GM23338 (cell line): ENCODE measurements at regions not wholly inside any gene's neighbourhood (a gene's known extent, or its start where the extent isn't known, plus 50 kb on each side); places are given as distances from the start of the nearest gene placed in this dataset.
A peak's percentile ranks its signal among the peaks of the same experiment; 100 is the strongest.

Experiments
- ATAC-seq: fragments of 200-7000 bp; cut with Tn5 transposase; 3 replicates; pipeline ENCODE4 v1.9.1; 2020
- DNase-seq: peaks from one replicate; pipeline ENCODE4 v3.0.0-alpha.2; 2015; ENCODE audit warnings: low spot score
- H2AFZ ChIP-seq: fragments of 200-600 bp; sonication (generic); 2 replicates; pipeline ENCODE4 v1.8.0; 2016; ENCODE audit warnings: antibody characterized with exemption, mild to moderate bottlenecking, moderate library complexity
- H3F3A ChIP-seq: fragments of 200-600 bp; sonication (generic); replicated peaks from 2 replicates; pipeline ENCODE4 v1.8.0; 2017; ENCODE audit warnings: antibody characterized with exemption, mixed run types, low read depth
- H3K27ac ChIP-seq: fragments of 200-600 bp; sonication (generic); 2 replicates; pipeline ENCODE4 v1.6.1; 2016; ENCODE audit warnings: low read depth
- H3K27me3 ChIP-seq: fragments of 200-600 bp; sonication (generic); 2 replicates; pipeline ENCODE4 v1.8.0; 2016; ENCODE audit warnings: mild to moderate bottlenecking, mixed run types, moderate library complexity; ENCODE audit not compliant: insufficient read depth
- H3K36me3 ChIP-seq: fragments of 200-600 bp; sonication (generic); 2 replicates; pipeline ENCODE4 v1.8.0; 2016; ENCODE audit warnings: mild to moderate bottlenecking; ENCODE audit not compliant: insufficient read depth
- H3K4me1 ChIP-seq: fragments of 200-600 bp; sonication (generic); 2 replicates; pipeline ENCODE4 v1.8.0; 2016; ENCODE audit warnings: mild to moderate bottlenecking, moderate library complexity; ENCODE audit not compliant: insufficient read depth
- H3K4me2 ChIP-seq: fragments of 200-600 bp; sonication (generic); 2 replicates; pipeline ENCODE4 v1.7.1; 2017; ENCODE audit warnings: mixed run types
- H3K4me3 ChIP-seq: fragments of 200-600 bp; sonication (generic); 2 replicates; pipeline ENCODE4 v1.6.1; 2016; ENCODE audit warnings: mixed run types
- H3K79me2 ChIP-seq: fragments of 200-600 bp; sonication (generic); replicated peaks from 2 replicates; pipeline ENCODE4 v1.8.0; 2017; ENCODE audit warnings: mild to moderate bottlenecking; ENCODE audit not compliant: insufficient read depth
- H3K9me2 ChIP-seq: fragments of 200-600 bp; sonication (generic); 2 replicates; pipeline ENCODE4 v1.8.0; 2017; ENCODE audit not compliant: insufficient read depth
- H4K20me1 ChIP-seq: fragments of 200-600 bp; sonication (generic); replicated peaks from 2 replicates; pipeline ENCODE4 v1.8.0; 2017; ENCODE audit warnings: mild to moderate bottlenecking; ENCODE audit not compliant: insufficient read depth
- H3K27ac Mint-ChIP-seq: 2 replicates; pipeline ENCODE4 v1.8.0; 2020; ENCODE audit warnings: inconsistent platforms, mild to moderate bottlenecking, moderate library complexity, mixed read lengths
- H3K27me3 Mint-ChIP-seq: 3 replicates; pipeline ENCODE4 v1.8.0; 2022; ENCODE audit warnings: low read depth, mild to moderate bottlenecking, moderate library complexity, mixed read lengths, inconsistent platforms; ENCODE audit not compliant: insufficient read depth, poor library complexity
- H3K36me3 Mint-ChIP-seq: 3 replicates; pipeline ENCODE4 v1.8.0; 2021; ENCODE audit warnings: low read depth, mild to moderate bottlenecking, inconsistent platforms, moderate library complexity, mixed read lengths
- H3K4me1 Mint-ChIP-seq: 3 replicates; pipeline ENCODE4 v1.8.0; 2020; ENCODE audit warnings: mild to moderate bottlenecking, inconsistent platforms, mixed read lengths
- H3K4me3 Mint-ChIP-seq: 3 replicates; pipeline ENCODE4 v1.8.0; 2021; ENCODE audit warnings: moderate library complexity, mild to moderate bottlenecking, inconsistent platforms, mixed read lengths
- H3K9me3 Mint-ChIP-seq: 3 replicates; pipeline ENCODE4 v1.8.0; 2020; ENCODE audit warnings: moderate library complexity, mild to moderate bottlenecking, inconsistent platforms, mixed read lengths
- CREB1 ChIP-seq: fragments of 250-450 bp; sonication (Bioruptor Pico); IDR thresholded peaks from 2 replicates; pipeline ENCODE4 v1.5.0; 2020; ENCODE audit warnings: low read depth, mild to moderate bottlenecking, moderate library complexity
- EZH2 ChIP-seq: fragments of 200-600 bp; sonication (generic); IDR thresholded peaks from one replicate; pipeline ENCODE4 v1.8.0; 2017; ENCODE audit warnings: antibody characterized with exemption, mild to moderate bottlenecking, low read depth; ENCODE audit not compliant: unreplicated experiment
- JUNB ChIP-seq: IDR thresholded peaks from one replicate; pipeline ENCODE4 v1.6.1; 2016; ENCODE audit warnings: antibody characterized with exemption; ENCODE audit not compliant: unreplicated experiment
- NANOG ChIP-seq: IDR thresholded peaks from 2 replicates; pipeline ENCODE4 v1.6.1; 2016; ENCODE audit warnings: antibody characterized with exemption, borderline replicate concordance
- REST ChIP-seq: IDR thresholded peaks from one replicate; pipeline ENCODE4 v1.6.1; 2018; ENCODE audit warnings: antibody characterized with exemption; ENCODE audit not compliant: unreplicated experiment
- ZNF114 ChIP-seq: fragments of 250-450 bp; sonication (Bioruptor Pico); IDR thresholded peaks from 2 replicates; pipeline ENCODE4 v1.5.0; 2020; ENCODE audit warnings: mild to moderate bottlenecking, moderate library complexity
- TF ChIP-seq, protein P1 (sequence below): IDR thresholded peaks from 2 replicates; pipeline ENCODE4 v1.6.1; 2016; ENCODE audit warnings: antibody characterized with exemption
- TF ChIP-seq, protein P2 (sequence below): fragments of 250-450 bp; sonication (Bioruptor Pico); IDR thresholded peaks from 2 replicates; pipeline ENCODE4 v1.5.0; 2020; ENCODE audit warnings: mild to moderate bottlenecking, moderate library complexity

GRCh38 chr12:90515199-90516175 lies 439.5 kb downstream of the CCER1 start (continued):
- no peak for TF ChIP-seq REST
- TF ChIP-seq JUNB = no peak

DNA sequence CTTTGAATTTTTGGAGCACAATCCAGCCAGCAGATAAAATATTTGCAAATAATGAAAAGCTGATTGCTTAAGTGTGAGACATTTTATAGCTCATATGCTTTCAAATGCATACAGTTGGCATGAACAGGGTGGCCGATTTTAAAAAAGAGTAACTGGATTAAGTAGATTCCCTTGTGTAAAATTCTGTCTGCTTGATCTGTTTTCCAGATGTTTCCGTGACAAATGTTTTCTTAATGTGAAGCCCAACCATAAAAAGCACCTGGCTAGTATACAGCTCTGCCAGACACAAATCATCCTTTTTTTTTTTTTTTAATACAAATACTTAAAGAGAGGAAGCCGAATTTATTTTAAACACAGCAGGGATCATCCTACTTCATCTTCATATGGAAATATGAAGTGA lies 440.7 kb downstream of the CCER1 start:
- no peaks in the 10 kb centered on the region for H3K27me3 ChIP-seq
- no peaks in the 10 kb centered on the region for H3K36me3 ChIP-seq
- H3K27ac Mint-ChIP-seq = peak overlapping the region; percentile 6; the same call in 1 of the 2 replicates
- H3K79me2 ChIP-seq = no peaks in the 10 kb centered on the region
- no peak overlapping the region for H2AFZ ChIP-seq
- no peaks in the 10 kb centered on the region for H4K20me1 ChIP-seq
- peaks cover 35% of the 10 kb centered on the region for H3K4me1 Mint-ChIP-seq
- DNase-seq (no peak), ATAC-seq (no peak)
- H3K36me3 Mint-ChIP-seq = peaks cover 12% of the 10 kb centered on the region; the same call in 2 of the 3 replicates
- H3K4me3 Mint-ChIP-seq = no peak overlapping the region
- H3K9me3 Mint-ChIP-seq = peaks cover 7% of the 10 kb centered on the region; the same call in 1 of the 3 replicates
- peaks cover 30% of the 10 kb centered on the region for H3K4me1 ChIP-seq
- no peaks in the 10 kb centered on the region for H3K9me2 ChIP-seq
- no peaks in the 10 kb centered on the region for H3F3A ChIP-seq
- H3K4me2 ChIP-seq = peak overlapping the region; percentile 30
- peak overlapping the region; percentile 18; the same call in 1 of the 2 replicates for H3K27ac ChIP-seq
- no peak overlapping the region for H3K4me3 ChIP-seq
- no peaks in the 10 kb centered on the region for H3K27me3 Mint-ChIP-seq
- TF ChIP-seq EZH2 (no peak), JUNB (no peak), NANOG (no peak), CREB1 (CRISPR knock-in tag) (no peak), ZNF114 (CRISPR knock-in tag) (no peak), REST (no peak)
- TF ChIP-seq, protein P1, sequence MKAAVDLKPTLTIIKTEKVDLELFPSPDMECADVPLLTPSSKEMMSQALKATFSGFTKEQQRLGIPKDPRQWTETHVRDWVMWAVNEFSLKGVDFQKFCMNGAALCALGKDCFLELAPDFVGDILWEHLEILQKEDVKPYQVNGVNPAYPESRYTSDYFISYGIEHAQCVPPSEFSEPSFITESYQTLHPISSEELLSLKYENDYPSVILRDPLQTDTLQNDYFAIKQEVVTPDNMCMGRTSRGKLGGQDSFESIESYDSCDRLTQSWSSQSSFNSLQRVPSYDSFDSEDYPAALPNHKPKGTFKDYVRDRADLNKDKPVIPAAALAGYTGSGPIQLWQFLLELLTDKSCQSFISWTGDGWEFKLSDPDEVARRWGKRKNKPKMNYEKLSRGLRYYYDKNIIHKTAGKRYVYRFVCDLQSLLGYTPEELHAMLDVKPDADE = no peak
- TF ChIP-seq, protein P2, sequence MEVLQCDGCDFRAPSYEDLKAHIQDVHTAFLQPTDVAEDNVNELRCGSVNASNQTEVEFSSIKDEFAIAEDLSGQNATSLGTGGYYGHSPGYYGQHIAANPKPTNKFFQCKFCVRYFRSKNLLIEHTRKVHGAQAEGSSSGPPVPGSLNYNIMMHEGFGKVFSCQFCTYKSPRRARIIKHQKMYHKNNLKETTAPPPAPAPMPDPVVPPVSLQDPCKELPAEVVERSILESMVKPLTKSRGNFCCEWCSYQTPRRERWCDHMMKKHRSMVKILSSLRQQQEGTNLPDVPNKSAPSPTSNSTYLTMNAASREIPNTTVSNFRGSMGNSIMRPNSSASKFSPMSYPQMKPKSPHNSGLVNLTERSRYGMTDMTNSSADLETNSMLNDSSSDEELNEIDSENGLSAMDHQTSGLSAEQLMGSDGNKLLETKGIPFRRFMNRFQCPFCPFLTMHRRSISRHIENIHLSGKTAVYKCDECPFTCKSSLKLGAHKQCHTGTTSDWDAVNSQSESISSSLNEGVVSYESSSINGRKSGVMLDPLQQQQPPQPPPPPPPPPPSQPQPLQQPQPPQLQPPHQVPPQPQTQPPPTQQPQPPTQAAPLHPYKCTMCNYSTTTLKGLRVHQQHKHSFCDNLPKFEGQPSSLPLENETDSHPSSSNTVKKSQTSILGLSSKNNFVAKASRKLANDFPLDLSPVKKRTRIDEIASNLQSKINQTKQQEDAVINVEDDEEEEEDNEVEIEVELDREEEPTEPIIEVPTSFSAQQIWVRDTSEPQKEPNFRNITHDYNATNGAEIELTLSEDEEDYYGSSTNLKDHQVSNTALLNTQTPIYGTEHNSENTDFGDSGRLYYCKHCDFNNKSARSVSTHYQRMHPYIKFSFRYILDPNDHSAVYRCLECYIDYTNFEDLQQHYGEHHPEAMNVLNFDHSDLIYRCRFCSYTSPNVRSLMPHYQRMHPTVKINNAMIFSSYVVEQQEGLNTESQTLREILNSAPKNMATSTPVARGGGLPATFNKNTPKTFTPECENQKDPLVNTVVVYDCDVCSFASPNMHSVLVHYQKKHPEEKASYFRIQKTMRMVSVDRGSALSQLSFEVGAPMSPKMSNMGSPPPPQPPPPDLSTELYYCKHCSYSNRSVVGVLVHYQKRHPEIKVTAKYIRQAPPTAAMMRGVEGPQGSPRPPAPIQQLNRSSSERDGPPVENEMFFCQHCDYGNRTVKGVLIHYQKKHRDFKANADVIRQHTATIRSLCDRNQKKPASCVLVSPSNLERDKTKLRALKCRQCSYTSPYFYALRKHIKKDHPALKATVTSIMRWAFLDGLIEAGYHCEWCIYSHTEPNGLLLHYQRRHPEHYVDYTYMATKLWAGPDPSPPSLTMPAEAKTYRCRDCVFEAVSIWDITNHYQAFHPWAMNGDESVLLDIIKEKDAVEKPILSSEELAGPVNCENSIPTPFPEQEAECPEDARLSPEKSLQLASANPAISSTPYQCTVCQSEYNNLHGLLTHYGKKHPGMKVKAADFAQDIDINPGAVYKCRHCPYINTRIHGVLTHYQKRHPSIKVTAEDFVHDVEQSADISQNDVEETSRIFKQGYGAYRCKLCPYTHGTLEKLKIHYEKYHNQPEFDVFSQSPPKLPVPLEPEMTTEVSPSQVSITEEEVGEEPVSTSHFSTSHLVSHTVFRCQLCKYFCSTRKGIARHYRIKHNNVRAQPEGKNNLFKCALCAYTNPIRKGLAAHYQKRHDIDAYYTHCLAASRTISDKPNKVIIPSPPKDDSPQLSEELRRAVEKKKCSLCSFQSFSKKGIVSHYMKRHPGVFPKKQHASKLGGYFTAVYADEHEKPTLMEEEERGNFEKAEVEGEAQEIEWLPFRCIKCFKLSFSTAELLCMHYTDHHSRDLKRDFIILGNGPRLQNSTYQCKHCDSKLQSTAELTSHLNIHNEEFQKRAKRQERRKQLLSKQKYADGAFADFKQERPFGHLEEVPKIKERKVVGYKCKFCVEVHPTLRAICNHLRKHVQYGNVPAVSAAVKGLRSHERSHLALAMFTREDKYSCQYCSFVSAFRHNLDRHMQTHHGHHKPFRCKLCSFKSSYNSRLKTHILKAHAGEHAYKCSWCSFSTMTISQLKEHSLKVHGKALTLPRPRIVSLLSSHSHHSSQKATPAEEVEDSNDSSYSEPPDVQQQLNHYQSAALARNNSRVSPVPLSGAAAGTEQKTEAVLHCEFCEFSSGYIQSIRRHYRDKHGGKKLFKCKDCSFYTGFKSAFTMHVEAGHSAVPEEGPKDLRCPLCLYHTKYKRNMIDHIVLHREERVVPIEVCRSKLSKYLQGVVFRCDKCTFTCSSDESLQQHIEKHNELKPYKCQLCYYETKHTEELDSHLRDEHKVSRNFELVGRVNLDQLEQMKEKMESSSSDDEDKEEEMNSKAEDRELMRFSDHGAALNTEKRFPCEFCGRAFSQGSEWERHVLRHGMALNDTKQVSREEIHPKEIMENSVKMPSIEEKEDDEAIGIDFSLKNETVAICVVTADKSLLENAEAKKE (CRISPR knock-in tag) = no peak
